A673 (cell line): ENCODE measurements at regions not wholly inside any gene's neighbourhood (a gene's known extent, or its start where the extent isn't known, plus 50 kb on each side); places are given as distances from the start of the nearest gene placed in this dataset.

Experiments used
- BruUV-seq: library from RNA; stranded (reverse); fragments of 400-500 nt; replicated peaks from 2 replicates; lab custom pipeline; 2021; lab: Mats Ljungman, UMichigan
- CTCF ChIA-PET: fragments of 300-600 bp; sonication (Branson Sonifier 250); formaldehyde crosslinking; loops from one replicate; lab custom pipeline; 2022; ENCODE audit warnings: antibody characterized with exemption; lab: Charles Lee
- POLR2A ChIA-PET: fragments of 300-600 bp; sonication (Branson Sonifier 250); formaldehyde crosslinking; loops from one replicate; lab custom pipeline; 2022; ENCODE audit warnings: antibody characterized with exemption; ENCODE audit not compliant: low non-redundant PET; lab: Charles Lee
- DNase-seq: peaks from one replicate; pipeline ENCODE4 v3.0.0-alpha.2; 2015; ENCODE audit warnings: low spot score
- H3K27ac ChIP-seq: fragments of 200-600 bp; sonication (generic); 2 replicates; pipeline ENCODE4 v1.5.1; 2016; ENCODE audit warnings: mixed run types, low read depth, mild to moderate bottlenecking, mixed read lengths, antibody characterized with exemption, low read length; ENCODE audit not compliant: poor library complexity, severe bottlenecking
- H3K27me3 ChIP-seq: fragments of 200-600 bp; sonication (generic); replicated peaks from 2 replicates; pipeline ENCODE4 v1.6.1; 2017; ENCODE audit warnings: mixed run types, low read depth, mild to moderate bottlenecking, mixed read lengths, antibody characterized with exemption, low read length; ENCODE audit not compliant: insufficient read depth, poor library complexity
- H3K36me3 ChIP-seq: fragments of 200-600 bp; sonication (generic); 2 replicates; pipeline ENCODE4 v1.6.1; 2016; ENCODE audit warnings: mixed run types, mild to moderate bottlenecking, mixed read lengths, antibody characterized with exemption, low read length; ENCODE audit not compliant: insufficient read depth, poor library complexity, severe bottlenecking
- H3K4me1 ChIP-seq: fragments of 200-600 bp; sonication (generic); 2 replicates; pipeline ENCODE4 v1.6.1; 2017; ENCODE audit warnings: mixed run types, mild to moderate bottlenecking, mixed read lengths, antibody characterized with exemption, low read length; ENCODE audit not compliant: insufficient read depth, poor library complexity, severe bottlenecking
- H3K4me3 ChIP-seq: fragments of 200-600 bp; sonication (generic); 2 replicates; pipeline ENCODE4 v1.5.1; 2016; ENCODE audit warnings: low read depth, mixed run types, mild to moderate bottlenecking, mixed read lengths, low read length; ENCODE audit not compliant: poor library complexity, severe bottlenecking
- H3K9me3 ChIP-seq: fragments of 200-600 bp; sonication (generic); 2 replicates; pipeline ENCODE4 v1.6.1; 2016; ENCODE audit warnings: mixed run types, low read depth, mild to moderate bottlenecking, mixed read lengths, antibody characterized with exemption, low read length; ENCODE audit not compliant: poor library complexity, severe bottlenecking
- EZH2 ChIP-seq: fragments of 200-600 bp; sonication (generic); IDR thresholded peaks from 2 replicates; pipeline ENCODE4 v1.6.1; 2017; ENCODE audit warnings: borderline replicate concordance, low read depth, mild to moderate bottlenecking, mixed read lengths, antibody characterized with exemption, low read length; ENCODE audit not compliant: poor library complexity, severe bottlenecking
- intact Hi-C: fragments of 100-400 bp; cut with micrococcal nuclease; formaldehyde crosslinking; loops from one replicate; pipeline ENCODE4 v1.10.0; 2022; ENCODE audit not compliant: unreplicated experiment
- TF ChIP-seq, protein P1 (sequence below): fragments of 300-800, 200-600 bp; sonication (generic); conservative IDR thresholded peaks from 2 replicates; pipeline ENCODE4 v1.5.1; 2017; ENCODE audit warnings: low read depth, mild to moderate bottlenecking, antibody characterized with exemption, low read length, moderate library complexity, mixed read lengths

GRCh38 chr5:117189784-117190183, 615.2 kb upstream of the SEMA6A start:
- Histone ChIP-seq H3K4me1 (no peaks in the 10 kb centered on the region), H3K9me3 (no peaks in the 10 kb centered on the region), H3K27ac (no peak overlapping the region), H3K4me3 (no peak overlapping the region), H3K27me3 (no peaks in the 10 kb centered on the region), H3K36me3 (no peaks in the 10 kb centered on the region)
- ChIA-PET POLR2A (no interaction called here), CTCF (interaction anchor here (0.7 kb wide), 1 partner anchor 638 kb away, joined by 6 read pairs; no protein-coding TSS in a partner anchor)
- DNase-seq, result no peak
- TF ChIP-seq, protein P1, sequence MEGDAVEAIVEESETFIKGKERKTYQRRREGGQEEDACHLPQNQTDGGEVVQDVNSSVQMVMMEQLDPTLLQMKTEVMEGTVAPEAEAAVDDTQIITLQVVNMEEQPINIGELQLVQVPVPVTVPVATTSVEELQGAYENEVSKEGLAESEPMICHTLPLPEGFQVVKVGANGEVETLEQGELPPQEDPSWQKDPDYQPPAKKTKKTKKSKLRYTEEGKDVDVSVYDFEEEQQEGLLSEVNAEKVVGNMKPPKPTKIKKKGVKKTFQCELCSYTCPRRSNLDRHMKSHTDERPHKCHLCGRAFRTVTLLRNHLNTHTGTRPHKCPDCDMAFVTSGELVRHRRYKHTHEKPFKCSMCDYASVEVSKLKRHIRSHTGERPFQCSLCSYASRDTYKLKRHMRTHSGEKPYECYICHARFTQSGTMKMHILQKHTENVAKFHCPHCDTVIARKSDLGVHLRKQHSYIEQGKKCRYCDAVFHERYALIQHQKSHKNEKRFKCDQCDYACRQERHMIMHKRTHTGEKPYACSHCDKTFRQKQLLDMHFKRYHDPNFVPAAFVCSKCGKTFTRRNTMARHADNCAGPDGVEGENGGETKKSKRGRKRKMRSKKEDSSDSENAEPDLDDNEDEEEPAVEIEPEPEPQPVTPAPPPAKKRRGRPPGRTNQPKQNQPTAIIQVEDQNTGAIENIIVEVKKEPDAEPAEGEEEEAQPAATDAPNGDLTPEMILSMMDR, result no peak
- no peak for TF ChIP-seq EZH2
- intact Hi-C loops, result no loop called here
- no TSS peak for BruUV-seq

DNA sequence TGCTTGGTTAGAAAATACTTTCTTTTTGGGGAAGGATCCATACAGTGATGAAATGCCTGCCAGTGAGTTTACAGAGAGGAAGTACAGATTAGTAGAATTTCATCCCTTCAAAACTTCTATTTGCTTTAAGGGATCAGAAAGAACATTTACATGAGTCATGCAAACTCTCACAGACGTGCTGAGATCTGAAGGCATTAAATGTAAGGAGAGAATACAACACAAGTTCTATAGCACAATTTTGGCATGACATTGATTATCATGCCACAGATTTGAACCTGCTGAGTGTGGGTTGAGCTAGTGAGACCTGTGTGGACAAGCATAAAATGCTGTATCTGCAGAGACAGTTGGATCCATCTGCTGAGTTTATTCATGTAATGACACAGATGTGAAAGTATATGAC, 613.6 kb upstream of the SEMA6A start:
- CTCF ChIA-PET, result no interaction called here
- TF ChIP-seq, protein P1, result no peak
- TF ChIP-seq EZH2, result no peak
- no peaks in the 10 kb centered on the region for H3K4me1 ChIP-seq

DNA sequence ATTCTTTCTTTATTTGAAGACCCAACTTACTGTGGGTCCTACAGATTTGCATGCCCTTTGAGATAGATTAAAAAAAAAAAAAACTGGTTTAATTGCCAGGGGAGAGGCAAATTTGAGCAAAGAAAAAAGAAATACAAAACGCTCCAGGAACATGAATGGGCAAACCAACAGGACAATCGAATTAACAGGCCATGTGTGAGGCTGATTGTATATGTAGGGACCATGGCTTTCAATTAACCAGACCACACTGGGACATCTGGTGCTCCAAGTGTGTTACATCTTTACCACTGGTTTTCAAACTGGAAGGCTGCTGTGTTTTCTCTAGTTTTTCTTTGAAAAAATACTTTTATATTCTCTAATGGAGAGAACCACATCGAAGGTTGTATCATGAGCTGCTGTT, 612.1 kb upstream of the SEMA6A start:
- Histone ChIP-seq H3K9me3 (no peaks in the 10 kb centered on the region), H3K4me1 (no peaks in the 10 kb centered on the region), H3K4me3 (no peak overlapping the region), H3K27me3 (no peaks in the 10 kb centered on the region), H3K27ac (no peak overlapping the region), H3K36me3 (no peaks in the 10 kb centered on the region)
- ChIA-PET CTCF (no interaction called here), POLR2A (no interaction called here)
- TF ChIP-seq EZH2, result no peak
- TF ChIP-seq, protein P1, result no peak
- DNase-seq, result no peak
- BruUV-seq, result no TSS peak
- intact Hi-C loops, result no loop called here

More for the DNA sequence above, 613.6 kb upstream of the SEMA6A start:
- BruUV-seq, result no TSS peak
- POLR2A ChIA-PET, result no interaction called here
- Histone ChIP-seq H3K4me3 (no peak overlapping the region), H3K9me3 (no peaks in the 10 kb centered on the region), H3K27me3 (no peaks in the 10 kb centered on the region), H3K36me3 (no peaks in the 10 kb centered on the region), H3K27ac (no peak overlapping the region)
- no peak for DNase-seq
- intact Hi-C loops, result no loop called here
